ENCODE measurements at regions not wholly inside any gene's neighbourhood (a gene's known extent, or its start where the extent isn't known, plus 50 kb on each side); places are given as distances from the start of the nearest gene placed in this dataset.

- no peak for DNase-seq
These were observed 72.0 kb downstream of the FAM43A start for GRCh38 chr3:194757647-194758061.

GRCh38 chr3:194758716-194759115 lies 73.0 kb downstream of the FAM43A start:
- no peaks in the 10 kb centered on the region for H3K27me3 ChIP-seq
- no peak for DNase-seq
- ATAC-seq = no peak
- no peak overlapping the region for H3K4me3 ChIP-seq
- in situ Hi-C loops (cut with MboI; ENCODE audit: low sequenced_read_pairs in 4 of 4) (no loop called here), intact Hi-C loops (cut with DNase I; ENCODE audit: low total_unique reads) (no loop called here)
- no peak for TF ChIP-seq CTCF (IDR thresholded peaks at IDR 0.05 in 4 of 5, conservative IDR thresholded peaks at IDR 0.05 in 1 of 5)
- no peak for TF ChIP-seq POLR2A (IDR thresholded peaks at IDR 0.05)
- H3K27ac ChIP-seq = no peak overlapping the region
- H3K36me3 ChIP-seq = no peaks in the 10 kb centered on the region
- H3K4me1 ChIP-seq = peaks cover 9 to 12% of the 10 kb centered on the region in 2 donors
- no peaks in the 10 kb centered on the region for H3K9me3 ChIP-seq

More at GRCh38 chr3:194757647-194758061, 72.0 kb downstream of the FAM43A start:
- Histone ChIP-seq H3K4me1 (peaks cover 9 to 12% of the 10 kb centered on the region in 2 donors), H3K36me3 (no peaks in the 10 kb centered on the region), H3K27ac (no peak overlapping the region), H3K4me3 (no peak overlapping the region), H3K27me3 (no peaks in the 10 kb centered on the region), H3K9me3 (no peaks in the 10 kb centered on the region)
- ATAC-seq = peak; percentile 20 to 49
- no peak for TF ChIP-seq CTCF (IDR thresholded peaks at IDR 0.05 in 4 of 5, conservative IDR thresholded peaks at IDR 0.05 in 1 of 5)
- no peak for TF ChIP-seq POLR2A (IDR thresholded peaks at IDR 0.05)
- in situ Hi-C loops (cut with MboI; ENCODE audit: low sequenced_read_pairs in 4 of 4) = no loop called here
- intact Hi-C loops (cut with DNase I; ENCODE audit: low total_unique reads) = no loop called here

- H3K4me1 ChIP-seq = peaks cover 9 to 12% of the 10 kb centered on the region in 2 donors
- TF ChIP-seq CTCF (IDR thresholded peaks at IDR 0.05 in 4 of 5, conservative IDR thresholded peaks at IDR 0.05 in 1 of 5) (no peak), POLR2A (IDR thresholded peaks at IDR 0.05) (no peak)
- in situ Hi-C loops (cut with MboI; ENCODE audit: low sequenced_read_pairs in 4 of 4) = no loop called here
- H3K9me3 ChIP-seq = no peaks in the 10 kb centered on the region
- intact Hi-C loops (cut with DNase I; ENCODE audit: low total_unique reads) = no loop called here
- no peak overlapping the region for H3K4me3 ChIP-seq
- H3K27me3 ChIP-seq = no peaks in the 10 kb centered on the region
- H3K27ac ChIP-seq = no peak overlapping the region
- H3K36me3 ChIP-seq = no peaks in the 10 kb centered on the region
- ATAC-seq (no peak), DNase-seq (no peak)
These were observed 74.9 kb downstream of the FAM43A start for GRCh38 chr3:194760494-194761137.

- DNase-seq (no peak), ATAC-seq (no peak)
- Histone ChIP-seq H3K27ac (no peak overlapping the region), H3K4me1 (peaks cover 9 to 12% of the 10 kb centered on the region in 2 donors), H3K4me3 (no peak overlapping the region), H3K9me3 (no peaks in the 10 kb centered on the region), H3K36me3 (no peaks in the 10 kb centered on the region), H3K27me3 (no peaks in the 10 kb centered on the region)
- in situ Hi-C loops (cut with MboI; ENCODE audit: low sequenced_read_pairs in 4 of 4) = no loop called here
- intact Hi-C loops (cut with DNase I; ENCODE audit: low total_unique reads) = no loop called here
- no peak for TF ChIP-seq CTCF (IDR thresholded peaks at IDR 0.05 in 4 of 5, conservative IDR thresholded peaks at IDR 0.05 in 1 of 5)
- TF ChIP-seq POLR2A (IDR thresholded peaks at IDR 0.05) = no peak
These were observed 75.7 kb downstream of the FAM43A start for GRCh38 chr3:194761384-194761783.

- in situ Hi-C loops (cut with MboI; ENCODE audit: low sequenced_read_pairs in 4 of 4) (no loop called here), intact Hi-C loops (cut with DNase I; ENCODE audit: low total_unique reads) (loop anchor here (5.0 kb wide), 2 partner anchors 55 to 490 kb away; no protein-coding TSS in a partner anchor)
- Histone ChIP-seq H3K27ac (no peak overlapping the region), H3K27me3 (no peaks in the 10 kb centered on the region), H3K36me3 (no peaks in the 10 kb centered on the region), H3K9me3 (no peaks in the 10 kb centered on the region), H3K4me3 (no peak overlapping the region), H3K4me1 (peaks cover 3% of the 10 kb centered on the region in 2 donors)
- DNase-seq (no peak), ATAC-seq (no peak)
- TF ChIP-seq CTCF (IDR thresholded peaks at IDR 0.05 in 4 of 5, conservative IDR thresholded peaks at IDR 0.05 in 1 of 5) (no peak), POLR2A (IDR thresholded peaks at IDR 0.05) (no peak)
These were observed 81.2 kb downstream of the FAM43A start for GRCh38 chr3:194766845-194767244.

Data from gastrocnemius medialis (tissue), 4 donors.